ENCODE measurements at regions not wholly inside any gene's neighbourhood (a gene's known extent, or its start where the extent isn't known, plus 50 kb on each side); places are given as distances from the start of the nearest gene placed in this dataset.

GRCh38 chr3:4247391-4247790, 55.8 kb upstream of the SETMAR start:
- no peak for TF ChIP-seq CTCF (conservative IDR thresholded peaks at IDR 0.05; ENCODE audit: low read depth, low read length)
- no peak for TF ChIP-seq CEBPB (IDR thresholded peaks at IDR 0.05; ENCODE audit: low read depth, low read length)
- no peak for TF ChIP-seq POLR2A (IDR thresholded peaks at IDR 0.05; ENCODE audit: low read depth, low read length)
- TF ChIP-seq RFX5 (IDR thresholded peaks at IDR 0.05; ENCODE audit: low read depth, low read length), result no peak
- no peak for TF ChIP-seq RAD21 (IDR thresholded peaks at IDR 0.05; ENCODE audit: low read length)

All from IMR-90 (cell line).